ENCODE measurements at regions not wholly inside any gene's neighbourhood (a gene's known extent, or its start where the extent isn't known, plus 50 kb on each side); places are given as distances from the start of the nearest gene placed in this dataset.

DNA sequence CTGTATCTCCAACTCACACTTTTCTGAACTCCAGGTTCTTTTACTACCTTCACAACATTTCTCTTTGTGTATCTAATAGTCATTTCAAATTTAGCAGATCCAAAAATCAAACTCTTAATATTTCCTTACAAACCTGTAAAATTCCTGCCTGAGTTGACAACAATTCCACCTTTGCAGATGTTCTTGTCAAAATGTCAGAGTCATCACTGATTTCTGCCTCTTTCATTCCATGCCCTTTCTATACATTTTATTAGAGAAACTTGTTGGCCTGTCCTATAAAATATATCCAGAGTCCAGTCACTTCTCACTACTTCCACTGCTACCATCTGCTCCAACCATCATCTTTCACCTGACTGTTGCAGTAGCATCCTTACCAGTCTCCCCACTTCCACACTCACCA is 119.7 kb downstream of the CAPZA3 start:
- TF ChIP-seq, protein P1, sequence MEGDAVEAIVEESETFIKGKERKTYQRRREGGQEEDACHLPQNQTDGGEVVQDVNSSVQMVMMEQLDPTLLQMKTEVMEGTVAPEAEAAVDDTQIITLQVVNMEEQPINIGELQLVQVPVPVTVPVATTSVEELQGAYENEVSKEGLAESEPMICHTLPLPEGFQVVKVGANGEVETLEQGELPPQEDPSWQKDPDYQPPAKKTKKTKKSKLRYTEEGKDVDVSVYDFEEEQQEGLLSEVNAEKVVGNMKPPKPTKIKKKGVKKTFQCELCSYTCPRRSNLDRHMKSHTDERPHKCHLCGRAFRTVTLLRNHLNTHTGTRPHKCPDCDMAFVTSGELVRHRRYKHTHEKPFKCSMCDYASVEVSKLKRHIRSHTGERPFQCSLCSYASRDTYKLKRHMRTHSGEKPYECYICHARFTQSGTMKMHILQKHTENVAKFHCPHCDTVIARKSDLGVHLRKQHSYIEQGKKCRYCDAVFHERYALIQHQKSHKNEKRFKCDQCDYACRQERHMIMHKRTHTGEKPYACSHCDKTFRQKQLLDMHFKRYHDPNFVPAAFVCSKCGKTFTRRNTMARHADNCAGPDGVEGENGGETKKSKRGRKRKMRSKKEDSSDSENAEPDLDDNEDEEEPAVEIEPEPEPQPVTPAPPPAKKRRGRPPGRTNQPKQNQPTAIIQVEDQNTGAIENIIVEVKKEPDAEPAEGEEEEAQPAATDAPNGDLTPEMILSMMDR (IDR thresholded peaks at IDR 0.05; ENCODE audit: control insufficient read depth, extremely low read depth, insufficient read depth), result no peak
- no peak for DNase-seq (ENCODE audit: low read depth)
- no peak overlapping the region for H3K4me3 ChIP-seq (ENCODE audit: low read depth, low read length)

DNA sequence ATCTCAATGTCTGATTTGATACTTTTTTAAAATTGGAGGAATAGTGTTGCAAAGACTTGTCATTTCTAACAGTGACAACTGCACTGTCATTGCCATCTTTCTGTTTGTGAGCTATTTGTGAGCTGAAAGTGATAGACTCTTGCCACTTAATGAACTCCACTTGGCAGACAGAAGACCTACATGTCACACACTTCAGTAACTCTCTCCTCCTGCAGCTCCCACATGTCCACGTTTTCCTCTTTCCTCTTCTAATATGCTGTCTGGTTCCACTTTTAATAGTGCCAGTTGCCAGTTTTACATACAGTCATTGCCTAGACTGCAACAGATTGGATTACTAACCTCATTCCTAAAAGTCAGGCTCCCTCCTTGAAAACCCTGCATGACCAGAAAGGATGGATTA is 121.5 kb downstream of the CAPZA3 start:
- TF ChIP-seq, protein P1 (IDR thresholded peaks at IDR 0.05; ENCODE audit: control insufficient read depth, extremely low read depth, insufficient read depth), result no peak
- no peak overlapping the region for H3K4me3 ChIP-seq (ENCODE audit: low read depth, low read length)
- DNase-seq (ENCODE audit: low read depth), result no peak

DNA sequence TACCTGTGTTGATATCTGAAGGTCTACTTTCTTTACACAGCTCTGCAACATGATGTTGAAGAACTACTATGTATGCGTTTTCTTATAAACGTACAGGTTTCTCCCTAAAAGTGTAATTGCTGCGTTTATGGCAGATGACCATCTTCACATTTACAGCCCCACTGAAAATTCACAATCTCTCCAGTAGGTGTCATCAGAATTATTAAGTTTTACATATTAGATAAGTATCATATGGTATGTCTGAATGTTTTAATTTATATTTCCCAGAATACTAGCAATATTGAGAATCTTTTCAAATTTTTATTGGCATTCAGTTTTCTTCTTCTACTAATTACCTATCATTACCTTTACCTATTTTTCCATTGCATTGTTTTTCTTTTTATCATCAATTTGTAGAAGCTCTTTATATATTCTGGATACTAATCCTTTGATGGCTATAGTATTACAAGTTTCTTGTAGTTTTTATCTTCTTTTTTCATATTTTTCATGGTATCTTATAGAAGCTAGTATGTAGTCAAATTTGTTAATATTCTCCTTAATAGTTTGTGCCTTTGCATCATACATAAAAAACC is 123.5 kb downstream of the CAPZA3 start:
- TF ChIP-seq, protein P1 (IDR thresholded peaks at IDR 0.05; ENCODE audit: control insufficient read depth, extremely low read depth, insufficient read depth), result peak; percentile 51
- DNase-seq (ENCODE audit: low read depth), result peak; percentile 15
- no peak overlapping the region for H3K4me3 ChIP-seq (ENCODE audit: low read depth, low read length)

DNA sequence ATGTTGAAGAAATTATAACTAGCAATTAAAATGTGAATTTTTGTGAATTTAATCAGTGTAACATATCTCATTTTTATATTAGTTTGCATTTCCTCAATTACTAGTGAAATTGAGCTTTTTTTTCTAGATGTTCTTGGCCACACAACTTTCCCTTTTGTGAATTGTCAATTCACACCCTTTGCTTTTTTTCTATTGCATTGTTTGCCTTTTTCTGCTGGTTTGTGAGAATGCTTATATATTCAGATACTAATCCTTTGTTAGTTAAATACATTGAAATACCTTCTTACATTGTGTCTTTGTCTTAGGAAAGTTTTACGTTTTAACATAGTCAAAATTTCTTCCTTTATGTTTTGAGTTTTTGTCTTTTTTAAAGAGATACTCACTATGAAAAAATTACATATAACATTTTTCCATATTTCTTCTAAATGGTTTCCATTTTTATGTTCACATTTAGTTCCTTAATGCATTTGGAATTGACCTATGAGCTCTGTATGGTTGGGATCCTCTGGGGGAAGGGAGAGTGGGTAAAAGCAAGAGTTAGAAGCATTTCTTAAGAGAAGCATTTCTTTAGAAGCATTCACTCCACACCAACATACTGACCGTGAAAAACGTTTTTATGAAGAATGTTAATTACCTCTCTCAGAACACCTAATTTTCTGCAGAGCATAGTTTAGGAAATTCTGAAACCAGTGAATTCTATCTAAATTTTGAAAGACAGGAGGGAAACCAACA is 126.0 kb downstream of the CAPZA3 start:
- H3K4me3 ChIP-seq (ENCODE audit: low read depth, low read length), result no peak overlapping the region
- TF ChIP-seq, protein P1 (IDR thresholded peaks at IDR 0.05; ENCODE audit: control insufficient read depth, extremely low read depth, insufficient read depth), result no peak
- no peak for DNase-seq (ENCODE audit: low read depth)

DNA sequence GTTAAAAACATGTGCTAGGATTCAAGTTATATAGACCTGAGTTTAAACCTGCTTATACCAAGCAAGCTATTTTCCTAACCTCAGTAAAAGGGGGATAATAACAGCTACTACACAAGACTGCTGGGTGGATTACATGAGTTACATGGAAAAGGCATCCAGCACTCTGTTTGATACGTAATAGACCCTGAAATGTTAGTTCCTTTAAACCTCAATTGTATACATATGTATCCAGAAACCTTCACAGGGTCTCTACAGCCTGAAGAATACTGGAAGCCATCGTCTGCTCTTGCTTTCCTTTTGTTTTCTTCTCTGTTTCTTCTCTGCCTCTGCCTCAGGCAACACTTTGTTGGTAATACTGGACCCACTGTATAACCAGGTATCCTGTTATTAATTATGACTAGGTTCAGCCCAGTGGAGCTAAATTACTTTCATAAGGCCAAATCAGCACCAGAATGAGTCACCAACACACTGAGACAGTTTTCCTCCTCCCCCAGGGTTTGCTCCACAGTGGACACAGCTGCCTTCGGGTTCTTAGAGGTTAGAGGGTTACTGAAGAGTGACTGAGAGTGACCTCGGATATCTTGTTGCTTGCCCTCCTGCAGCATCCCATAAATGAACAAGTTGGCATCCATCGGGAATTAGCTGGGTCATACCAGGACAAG is 127.1 kb downstream of the CAPZA3 start:
- DNase-seq (ENCODE audit: low read depth), result no peak
- TF ChIP-seq, protein P1 (IDR thresholded peaks at IDR 0.05; ENCODE audit: control insufficient read depth, extremely low read depth, insufficient read depth), result no peak
- no peak overlapping the region for H3K4me3 ChIP-seq (ENCODE audit: low read depth, low read length)

DNA sequence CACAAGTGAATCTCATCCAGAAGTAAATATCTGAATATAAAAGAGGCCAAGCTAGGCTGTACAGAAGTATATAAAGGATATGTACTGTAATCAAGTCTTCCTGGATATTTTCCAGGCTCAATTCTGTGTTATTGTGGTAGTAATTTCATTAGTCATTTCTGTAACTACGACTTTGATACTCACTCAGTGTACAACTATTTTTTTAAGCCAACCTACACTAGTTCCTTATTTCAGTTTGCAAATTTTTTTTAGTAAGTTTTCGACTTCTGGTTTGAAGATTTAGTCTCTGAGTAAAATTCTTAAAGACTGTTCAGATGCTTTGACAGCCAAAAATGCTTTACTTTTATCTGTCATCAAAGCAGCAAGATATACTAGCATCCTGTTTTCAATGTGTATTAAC is 130.8 kb downstream of the CAPZA3 start:
- DNase-seq (ENCODE audit: low read depth), result no peak
- no peak overlapping the region for H3K4me3 ChIP-seq (ENCODE audit: low read depth, low read length)
- TF ChIP-seq, protein P1 (IDR thresholded peaks at IDR 0.05; ENCODE audit: control insufficient read depth, extremely low read depth, insufficient read depth), result no peak

Measured in LNCaP clone FGC (cell line).